Ascending aorta (tissue), 2 donors: ENCODE measurements at regions not wholly inside any gene's neighbourhood (a gene's known extent, or its start where the extent isn't known, plus 50 kb on each side); places are given as distances from the start of the nearest gene placed in this dataset.

Experiments
- DNase-seq, 2 donors: peaks; one replicate each; pipeline ENCODE4 v3.0.0-alpha.2; 2019; ENCODE audit warnings: low spot score in 2 of 2
- H3K27ac ChIP-seq, 2 donors: fragments of 200-600 bp; sonication (generic); one replicate each; pipeline ENCODE4 v1.5.1; 2016 to 2017; ENCODE audit warnings: mild to moderate bottlenecking in 1 of 2
- H3K27me3 ChIP-seq: fragments of 200-600 bp; sonication (generic); one replicate; pipeline ENCODE4 v1.5.1; 2017
- H3K36me3 ChIP-seq, 2 donors: fragments of 200-600 bp; sonication (generic); one replicate each; pipeline ENCODE4 v1.5.1; 2016
- H3K4me1 ChIP-seq, 2 donors: fragments of 200-600 bp; sonication (generic); one replicate each; pipeline ENCODE4 v1.5.1; 2016 to 2017; ENCODE audit warnings: mild to moderate bottlenecking in 1 of 2
- H3K4me3 ChIP-seq, 2 donors: fragments of 200-600 bp; sonication (generic); one replicate each; pipeline ENCODE4 v1.5.1; 2016 to 2017; ENCODE audit warnings: mild to moderate bottlenecking in 1 of 2
- H3K9me3 ChIP-seq, 2 donors: fragments of 200-600 bp; sonication (generic); one replicate each; pipeline ENCODE4 v1.5.1; 2016
- intact Hi-C: fragments of 100-400 bp; cut with DNase I; formaldehyde crosslinking; loops from one replicate; pipeline ENCODE4 v1.15.1; 2023
- TF ChIP-seq, protein P1 (sequence below), 3 experiments: fragments of 200-600 bp in 2 of 3; fragments of 450-650 bp in 1 of 3; sonication (generic) in 2 of 3; IDR thresholded peaks; one replicate each; pipeline ENCODE4 v1.5.1; 2016 to 2019; ENCODE audit warnings: antibody characterized with exemption in 3 of 3, mild to moderate bottlenecking in 1 of 3, moderate library complexity in 1 of 3

GRCh38 chr18:34942276-34942675, 98.9 kb upstream of the MAPRE2 start:
- Histone ChIP-seq H3K4me1 (peaks cover 0 to 2% of the 10 kb centered on the region in 2 donors), H3K4me3 (no peak overlapping the region), H3K27ac (no peak overlapping the region), H3K27me3 (no peaks in the 10 kb centered on the region), H3K9me3 (no peaks in the 10 kb centered on the region), H3K36me3 (no peaks in the 10 kb centered on the region)
- TF ChIP-seq, protein P1, sequence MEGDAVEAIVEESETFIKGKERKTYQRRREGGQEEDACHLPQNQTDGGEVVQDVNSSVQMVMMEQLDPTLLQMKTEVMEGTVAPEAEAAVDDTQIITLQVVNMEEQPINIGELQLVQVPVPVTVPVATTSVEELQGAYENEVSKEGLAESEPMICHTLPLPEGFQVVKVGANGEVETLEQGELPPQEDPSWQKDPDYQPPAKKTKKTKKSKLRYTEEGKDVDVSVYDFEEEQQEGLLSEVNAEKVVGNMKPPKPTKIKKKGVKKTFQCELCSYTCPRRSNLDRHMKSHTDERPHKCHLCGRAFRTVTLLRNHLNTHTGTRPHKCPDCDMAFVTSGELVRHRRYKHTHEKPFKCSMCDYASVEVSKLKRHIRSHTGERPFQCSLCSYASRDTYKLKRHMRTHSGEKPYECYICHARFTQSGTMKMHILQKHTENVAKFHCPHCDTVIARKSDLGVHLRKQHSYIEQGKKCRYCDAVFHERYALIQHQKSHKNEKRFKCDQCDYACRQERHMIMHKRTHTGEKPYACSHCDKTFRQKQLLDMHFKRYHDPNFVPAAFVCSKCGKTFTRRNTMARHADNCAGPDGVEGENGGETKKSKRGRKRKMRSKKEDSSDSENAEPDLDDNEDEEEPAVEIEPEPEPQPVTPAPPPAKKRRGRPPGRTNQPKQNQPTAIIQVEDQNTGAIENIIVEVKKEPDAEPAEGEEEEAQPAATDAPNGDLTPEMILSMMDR (IDR thresholded peaks at IDR 0.05): no peak
- no peak for DNase-seq
- intact Hi-C loops: no loop called here

- Histone ChIP-seq H3K4me3 (no peak overlapping the region), H3K36me3 (no peaks in the 10 kb centered on the region), H3K27me3 (no peaks in the 10 kb centered on the region), H3K27ac (no peak overlapping the region), H3K4me1 (peaks cover 0 to 2% of the 10 kb centered on the region in 2 donors), H3K9me3 (no peaks in the 10 kb centered on the region)
- intact Hi-C loops: no loop called here
- TF ChIP-seq, protein P1 (IDR thresholded peaks at IDR 0.05): no peak
- no peak for DNase-seq
Measured at GRCh38 chr18:34942975-34943374, 98.2 kb upstream of the MAPRE2 start.

DNA sequence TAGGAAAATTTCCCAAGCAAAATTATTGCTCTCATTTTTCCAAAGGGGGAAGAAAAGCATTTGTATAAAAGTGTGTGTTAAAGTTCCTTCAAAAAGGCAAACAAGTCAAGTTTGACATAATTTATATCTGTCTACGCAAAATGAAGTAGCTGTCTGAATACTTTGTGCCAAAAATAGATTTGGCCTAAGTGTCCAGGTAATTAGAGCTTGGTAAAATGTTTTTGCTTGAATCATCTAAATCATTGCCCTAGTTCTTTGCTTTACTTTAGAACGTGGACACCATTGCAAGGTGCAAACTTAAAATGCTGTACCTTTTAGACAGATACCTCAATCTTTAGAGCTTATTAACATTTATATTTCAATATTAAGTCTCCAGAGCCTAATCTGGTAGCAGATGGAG, 97.6 kb upstream of the MAPRE2 start:
- no peak for DNase-seq
- TF ChIP-seq, protein P1 (IDR thresholded peaks at IDR 0.05): no peak
- Histone ChIP-seq H3K36me3 (no peaks in the 10 kb centered on the region), H3K27me3 (no peaks in the 10 kb centered on the region), H3K9me3 (no peaks in the 10 kb centered on the region), H3K27ac (no peak overlapping the region), H3K4me3 (no peak overlapping the region), H3K4me1 (peaks cover 0 to 2% of the 10 kb centered on the region in 2 donors)
- intact Hi-C loops: no loop called here

DNA sequence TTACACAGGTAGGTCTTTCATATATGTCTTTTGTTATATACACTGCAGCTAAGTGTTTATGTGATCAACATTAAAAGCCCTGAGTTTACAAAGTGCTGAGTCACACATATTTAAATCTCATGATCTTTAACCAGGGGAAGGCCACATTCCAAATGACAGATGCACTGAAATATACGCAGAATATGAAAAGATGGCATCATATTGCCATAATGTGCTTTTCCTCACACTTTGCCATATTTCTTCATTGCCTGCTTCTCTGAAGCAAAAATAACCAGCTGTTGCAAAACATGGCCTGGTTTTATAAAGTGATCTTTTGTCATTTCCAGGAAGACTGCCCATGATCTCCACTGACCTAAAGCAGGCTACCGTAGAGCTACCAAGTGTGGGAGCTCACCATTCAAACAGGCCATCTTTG, 93.5 kb upstream of the MAPRE2 start:
- Histone ChIP-seq H3K4me3 (no peak overlapping the region), H3K27me3 (no peaks in the 10 kb centered on the region), H3K36me3 (no peaks in the 10 kb centered on the region), H3K4me1 (peaks cover 0 to 2% of the 10 kb centered on the region in 2 donors), H3K27ac (no peak overlapping the region), H3K9me3 (no peaks in the 10 kb centered on the region)
- TF ChIP-seq, protein P1 (IDR thresholded peaks at IDR 0.05): no peak
- intact Hi-C loops: no loop called here
- DNase-seq: no peak

GRCh38 chr18:34951625-34952379, 89.4 kb upstream of the MAPRE2 start:
- Histone ChIP-seq H3K4me1 (no peaks in the 10 kb centered on the region), H3K36me3 (no peaks in the 10 kb centered on the region), H3K27ac (no peak overlapping the region), H3K4me3 (no peak overlapping the region), H3K27me3 (no peaks in the 10 kb centered on the region), H3K9me3 (no peaks in the 10 kb centered on the region)
- DNase-seq: no peak
- TF ChIP-seq, protein P1 (IDR thresholded peaks at IDR 0.05): no peak
- intact Hi-C loops: no loop called here
